Fibroblast of the conjunctiva (primary cell): ENCODE measurements at regions not wholly inside any gene's neighbourhood (a gene's known extent, or its start where the extent isn't known, plus 50 kb on each side); places are given as distances from the start of the nearest gene placed in this dataset.
"Not testable (repeated sequence)": the region's sequence is repeated elsewhere in the genome, so short reads cannot be mapped to it uniquely, and the experiment has no call there.

Experiments
- DNase-seq: peaks from one replicate; pipeline ENCODE4 v3.0.0-alpha.2; 2010; ENCODE audit warnings: low read depth

- no peak for DNase-seq
Measured at GRCh38 chr16:48997946-48998345, 283.7 kb downstream of the CBLN1 start.

- no peak for DNase-seq
Measured at GRCh38 chr16:48997081-48997615, 284.5 kb downstream of the CBLN1 start.

- no peak for DNase-seq
Measured at GRCh38 chr16:48978501-48978900, 303.1 kb downstream of the CBLN1 start.

GRCh38 chr16:48972236-48972635, 309.4 kb downstream of the CBLN1 start:
- DNase-seq, result no peak

GRCh38 chr16:48971571-48972077, 310.0 kb downstream of the CBLN1 start:
- no peak for DNase-seq

GRCh38 chr16:48970216-48970615, 311.4 kb downstream of the CBLN1 start:
- no peak for DNase-seq

GRCh38 chr16:48969611-48970010, 312.0 kb downstream of the CBLN1 start:
- no peak for DNase-seq

GRCh38 chr16:48965386-48965785, 316.3 kb downstream of the CBLN1 start:
- DNase-seq, result no peak

- DNase-seq, result peak; percentile 18
Measured at GRCh38 chr16:48963901-48964615, 317.6 kb downstream of the CBLN1 start.

- DNase-seq, result no peak
Measured at GRCh38 chr16:48963306-48963705, 318.3 kb downstream of the CBLN1 start.

- DNase-seq, result no peak
Measured at GRCh38 chr16:48961546-48961945, 320.1 kb downstream of the CBLN1 start.

GRCh38 chr16:48960830-48961229, 320.8 kb downstream of the CBLN1 start:
- no peak for DNase-seq

GRCh38 chr16:48959747-48960146, 321.9 kb downstream of the CBLN1 start:
- DNase-seq, result no peak

- no peak for DNase-seq
Measured at GRCh38 chr16:48959204-48959603, 322.4 kb downstream of the CBLN1 start.

- DNase-seq, result no peak
Measured at GRCh38 chr16:48958681-48959080, 323.0 kb downstream of the CBLN1 start.

GRCh38 chr16:48956620-48957019, 325.0 kb downstream of the CBLN1 start:
- no peak for DNase-seq

GRCh38 chr16:48955837-48956236, 325.8 kb downstream of the CBLN1 start:
- no peak for DNase-seq

- DNase-seq, result not testable (repeated sequence)
Measured at GRCh38 chr16:48951621-48952125, 330.0 kb downstream of the CBLN1 start.

GRCh38 chr16:48950184-48950583, 331.5 kb downstream of the CBLN1 start:
- no peak for DNase-seq

- DNase-seq, result no peak
Measured at GRCh38 chr16:48949636-48950035, 332.0 kb downstream of the CBLN1 start.

GRCh38 chr16:48948911-48949310, 332.7 kb downstream of the CBLN1 start:
- DNase-seq, result no peak

GRCh38 chr16:48947371-48947713, 334.3 kb downstream of the CBLN1 start:
- DNase-seq, result no peak

- DNase-seq, result no peak
Measured at GRCh38 chr16:48946686-48947370, 334.8 kb downstream of the CBLN1 start.
